ENCODE measurements at regions not wholly inside any gene's neighbourhood (a gene's known extent, or its start where the extent isn't known, plus 50 kb on each side); places are given as distances from the start of the nearest gene placed in this dataset.

GRCh38 chr11:57903011-57903410 is 120.7 kb upstream of the OR9Q1 start:
- ATAC-seq = no peak
- TF ChIP-seq TOX (CRISPR knock-in tag; IDR thresholded peaks at IDR 0.05; ENCODE audit: borderline replicate concordance) = no peak
- TF ChIP-seq, protein P1, sequence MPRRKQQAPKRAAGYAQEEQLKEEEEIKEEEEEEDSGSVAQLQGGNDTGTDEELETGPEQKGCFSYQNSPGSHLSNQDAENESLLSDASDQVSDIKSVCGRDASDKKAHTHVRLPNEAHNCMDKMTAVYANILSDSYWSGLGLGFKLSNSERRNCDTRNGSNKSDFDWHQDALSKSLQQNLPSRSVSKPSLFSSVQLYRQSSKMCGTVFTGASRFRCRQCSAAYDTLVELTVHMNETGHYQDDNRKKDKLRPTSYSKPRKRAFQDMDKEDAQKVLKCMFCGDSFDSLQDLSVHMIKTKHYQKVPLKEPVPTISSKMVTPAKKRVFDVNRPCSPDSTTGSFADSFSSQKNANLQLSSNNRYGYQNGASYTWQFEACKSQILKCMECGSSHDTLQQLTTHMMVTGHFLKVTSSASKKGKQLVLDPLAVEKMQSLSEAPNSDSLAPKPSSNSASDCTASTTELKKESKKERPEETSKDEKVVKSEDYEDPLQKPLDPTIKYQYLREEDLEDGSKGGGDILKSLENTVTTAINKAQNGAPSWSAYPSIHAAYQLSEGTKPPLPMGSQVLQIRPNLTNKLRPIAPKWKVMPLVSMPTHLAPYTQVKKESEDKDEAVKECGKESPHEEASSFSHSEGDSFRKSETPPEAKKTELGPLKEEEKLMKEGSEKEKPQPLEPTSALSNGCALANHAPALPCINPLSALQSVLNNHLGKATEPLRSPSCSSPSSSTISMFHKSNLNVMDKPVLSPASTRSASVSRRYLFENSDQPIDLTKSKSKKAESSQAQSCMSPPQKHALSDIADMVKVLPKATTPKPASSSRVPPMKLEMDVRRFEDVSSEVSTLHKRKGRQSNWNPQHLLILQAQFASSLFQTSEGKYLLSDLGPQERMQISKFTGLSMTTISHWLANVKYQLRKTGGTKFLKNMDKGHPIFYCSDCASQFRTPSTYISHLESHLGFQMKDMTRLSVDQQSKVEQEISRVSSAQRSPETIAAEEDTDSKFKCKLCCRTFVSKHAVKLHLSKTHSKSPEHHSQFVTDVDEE (CRISPR knock-in tag; IDR thresholded peaks at IDR 0.05) = no peak
- TF ChIP-seq ZFP30 (CRISPR knock-in tag; IDR thresholded peaks at IDR 0.05) = no peak
- no peak for TF ChIP-seq ARNTL (CRISPR knock-in tag; IDR thresholded peaks at IDR 0.05; ENCODE audit: borderline replicate concordance, low read depth)
- TF ChIP-seq, protein P2, sequence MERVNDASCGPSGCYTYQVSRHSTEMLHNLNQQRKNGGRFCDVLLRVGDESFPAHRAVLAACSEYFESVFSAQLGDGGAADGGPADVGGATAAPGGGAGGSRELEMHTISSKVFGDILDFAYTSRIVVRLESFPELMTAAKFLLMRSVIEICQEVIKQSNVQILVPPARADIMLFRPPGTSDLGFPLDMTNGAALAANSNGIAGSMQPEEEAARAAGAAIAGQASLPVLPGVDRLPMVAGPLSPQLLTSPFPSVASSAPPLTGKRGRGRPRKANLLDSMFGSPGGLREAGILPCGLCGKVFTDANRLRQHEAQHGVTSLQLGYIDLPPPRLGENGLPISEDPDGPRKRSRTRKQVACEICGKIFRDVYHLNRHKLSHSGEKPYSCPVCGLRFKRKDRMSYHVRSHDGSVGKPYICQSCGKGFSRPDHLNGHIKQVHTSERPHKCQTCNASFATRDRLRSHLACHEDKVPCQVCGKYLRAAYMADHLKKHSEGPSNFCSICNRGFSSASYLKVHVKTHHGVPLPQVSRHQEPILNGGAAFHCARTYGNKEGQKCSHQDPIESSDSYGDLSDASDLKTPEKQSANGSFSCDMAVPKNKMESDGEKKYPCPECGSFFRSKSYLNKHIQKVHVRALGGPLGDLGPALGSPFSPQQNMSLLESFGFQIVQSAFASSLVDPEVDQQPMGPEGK (CRISPR knock-in tag; IDR thresholded peaks at IDR 0.05; ENCODE audit: borderline replicate concordance) = no peak
- no peak for TF ChIP-seq SNAI2 (CRISPR knock-in tag; IDR thresholded peaks at IDR 0.05)
- no peak for TF ChIP-seq ZC3H10 (CRISPR knock-in tag; IDR thresholded peaks at IDR 0.05)
- TF ChIP-seq ZNF565 (CRISPR knock-in tag; conservative IDR thresholded peaks at IDR 0.05; ENCODE audit: low read depth) = no peak
- no peak for TF ChIP-seq ZNF8 (CRISPR knock-in tag; IDR thresholded peaks at IDR 0.05)
- TF ChIP-seq ZFP3 (CRISPR knock-in tag; IDR thresholded peaks at IDR 0.05) = no peak
- TF ChIP-seq, protein P3, sequence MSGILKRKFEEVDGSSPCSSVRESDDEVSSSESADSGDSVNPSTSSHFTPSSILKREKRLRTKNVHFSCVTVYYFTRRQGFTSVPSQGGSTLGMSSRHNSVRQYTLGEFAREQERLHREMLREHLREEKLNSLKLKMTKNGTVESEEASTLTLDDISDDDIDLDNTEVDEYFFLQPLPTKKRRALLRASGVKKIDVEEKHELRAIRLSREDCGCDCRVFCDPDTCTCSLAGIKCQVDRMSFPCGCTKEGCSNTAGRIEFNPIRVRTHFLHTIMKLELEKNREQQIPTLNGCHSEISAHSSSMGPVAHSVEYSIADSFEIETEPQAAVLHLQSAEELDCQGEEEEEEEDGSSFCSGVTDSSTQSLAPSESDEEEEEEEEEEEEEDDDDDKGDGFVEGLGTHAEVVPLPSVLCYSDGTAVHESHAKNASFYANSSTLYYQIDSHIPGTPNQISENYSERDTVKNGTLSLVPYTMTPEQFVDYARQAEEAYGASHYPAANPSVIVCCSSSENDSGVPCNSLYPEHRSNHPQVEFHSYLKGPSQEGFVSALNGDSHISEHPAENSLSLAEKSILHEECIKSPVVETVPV (CRISPR knock-in tag; IDR thresholded peaks at IDR 0.05) = no peak
- TF ChIP-seq TCF4 (CRISPR knock-in tag; IDR thresholded peaks at IDR 0.05; ENCODE audit: borderline replicate concordance) = no peak
- no peak for TF ChIP-seq CSDC2 (CRISPR knock-in tag; IDR thresholded peaks at IDR 0.05)
- no peak for TF ChIP-seq PPARA (CRISPR knock-in tag; IDR thresholded peaks at IDR 0.05; ENCODE audit: borderline replicate concordance)
- TF ChIP-seq POU6F1 (CRISPR knock-in tag; IDR thresholded peaks at IDR 0.05; ENCODE audit: borderline replicate concordance, low read depth) = no peak
- no peak for TF ChIP-seq GLIS3 (CRISPR knock-in tag; IDR thresholded peaks at IDR 0.05)
- TF ChIP-seq RARB (CRISPR knock-in tag; IDR thresholded peaks at IDR 0.05) = no peak
- TF ChIP-seq, protein P4, sequence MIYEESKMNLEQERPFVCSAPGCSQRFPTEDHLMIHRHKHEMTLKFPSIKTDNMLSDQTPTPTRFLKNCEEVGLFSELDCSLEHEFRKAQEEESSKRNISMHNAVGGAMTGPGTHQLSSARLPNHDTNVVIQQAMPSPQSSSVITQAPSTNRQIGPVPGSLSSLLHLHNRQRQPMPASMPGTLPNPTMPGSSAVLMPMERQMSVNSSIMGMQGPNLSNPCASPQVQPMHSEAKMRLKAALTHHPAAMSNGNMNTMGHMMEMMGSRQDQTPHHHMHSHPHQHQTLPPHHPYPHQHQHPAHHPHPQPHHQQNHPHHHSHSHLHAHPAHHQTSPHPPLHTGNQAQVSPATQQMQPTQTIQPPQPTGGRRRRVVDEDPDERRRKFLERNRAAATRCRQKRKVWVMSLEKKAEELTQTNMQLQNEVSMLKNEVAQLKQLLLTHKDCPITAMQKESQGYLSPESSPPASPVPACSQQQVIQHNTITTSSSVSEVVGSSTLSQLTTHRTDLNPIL (CRISPR knock-in tag; IDR thresholded peaks at IDR 0.05; ENCODE audit: low read depth) = no peak
- TF ChIP-seq OSR1 (CRISPR knock-in tag; IDR thresholded peaks at IDR 0.05) = no peak
- TF ChIP-seq ZNF70 (CRISPR knock-in tag; IDR thresholded peaks at IDR 0.05) = no peak

GRCh38 chr11:57903441-57904123 is 120.1 kb upstream of the OR9Q1 start:
- ATAC-seq = peak; percentile 79
- TF ChIP-seq PPARA (CRISPR knock-in tag; IDR thresholded peaks at IDR 0.05; ENCODE audit: borderline replicate concordance) = no peak

- ATAC-seq = peak; percentile 55; the same call in 2 of the 3 replicates
- no peak for TF ChIP-seq ARNTL (CRISPR knock-in tag; IDR thresholded peaks at IDR 0.05; ENCODE audit: borderline replicate concordance, low read depth)
- no peak for TF ChIP-seq BACH2 (CRISPR knock-in tag; IDR thresholded peaks at IDR 0.05; ENCODE audit: borderline replicate concordance)
- TF ChIP-seq, protein P1 (CRISPR knock-in tag; IDR thresholded peaks at IDR 0.05) = no peak
- TF ChIP-seq ESRRG (CRISPR knock-in tag; IDR thresholded peaks at IDR 0.05) = no peak
- no peak for TF ChIP-seq POU6F1 (CRISPR knock-in tag; IDR thresholded peaks at IDR 0.05; ENCODE audit: borderline replicate concordance, low read depth)
- no peak for TF ChIP-seq ZNF565 (CRISPR knock-in tag; conservative IDR thresholded peaks at IDR 0.05; ENCODE audit: low read depth)
- TF ChIP-seq ISL1 (CRISPR knock-in tag; IDR thresholded peaks at IDR 0.05) = no peak
- no peak for TF ChIP-seq OSR1 (CRISPR knock-in tag; IDR thresholded peaks at IDR 0.05)
These were observed 119.3 kb upstream of the OR9Q1 start for GRCh38 chr11:57904376-57904775.

Measured in SK-N-SH treated with all-trans-retinoic acid at 6 μM for 48 hours (cell line).